ENCODE measurements at regions not wholly inside any gene's neighbourhood (a gene's known extent, or its start where the extent isn't known, plus 50 kb on each side); places are given as distances from the start of the nearest gene placed in this dataset.

DNA sequence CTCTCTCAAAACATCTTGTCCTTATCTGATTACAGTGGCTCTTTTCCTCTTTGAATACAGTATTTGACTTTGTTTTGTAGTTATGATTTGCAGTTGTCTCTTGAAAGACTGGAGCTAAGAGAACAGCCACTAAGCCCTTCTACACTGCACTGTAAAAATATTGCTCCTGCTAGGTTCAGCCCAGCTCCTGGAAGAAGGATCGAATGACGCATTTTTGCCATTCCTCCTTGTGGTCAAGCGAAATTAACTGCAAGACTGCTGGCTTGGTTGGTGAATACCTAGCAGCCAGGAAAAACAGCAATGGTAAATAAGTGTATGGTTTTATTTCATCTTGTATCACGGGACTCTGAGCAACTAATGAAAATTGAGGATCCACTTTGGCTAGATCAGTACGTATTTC lies 407.8 kb upstream of the CDH2 start:
- H3K4me1 ChIP-seq (ENCODE audit: control insufficient read depth, insufficient read depth, low read length): no peaks in the 10 kb centered on the region
- H3K36me3 ChIP-seq (ENCODE audit: control insufficient read depth, insufficient read depth, low read length): no peaks in the 10 kb centered on the region
- peak; percentile 11 for DNase-seq
- no peak overlapping the region for H3K4me3 ChIP-seq (ENCODE audit: low read length)
- WGBS (ENCODE audit: insufficient coverage): 68% methylated on average over 4 of the region's 5 CpGs
- H3K27ac ChIP-seq (ENCODE audit: low read length): no peak overlapping the region
- no peaks in the 10 kb centered on the region for H3K9me3 ChIP-seq (replicated peaks; ENCODE audit: control insufficient read depth, low read depth, low read length)
- H3K27me3 ChIP-seq (ENCODE audit: control insufficient read depth, insufficient read depth, low read length): no peaks in the 10 kb centered on the region

DNA sequence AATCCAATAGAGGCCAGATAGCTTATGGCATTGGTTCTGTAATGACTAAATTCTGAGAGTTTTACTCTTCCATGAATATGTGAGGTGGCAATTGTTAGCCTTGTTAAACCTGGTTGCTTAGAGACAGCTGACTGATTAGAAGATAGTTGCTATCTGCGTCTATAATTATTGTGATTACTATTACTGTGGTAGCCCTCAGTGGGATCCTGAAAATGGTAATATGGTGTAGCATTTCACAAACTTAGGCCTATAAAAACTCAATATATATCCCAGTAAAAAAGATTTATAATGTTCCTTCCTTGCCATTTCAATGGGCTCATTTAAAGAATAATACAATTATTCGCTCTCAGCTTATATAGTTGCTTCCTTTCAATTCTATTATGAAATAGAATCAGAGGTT lies 405.8 kb upstream of the CDH2 start:
- H3K4me1 ChIP-seq (ENCODE audit: control insufficient read depth, insufficient read depth, low read length): no peaks in the 10 kb centered on the region
- no CpG with 5 or more reads among the region's 2 CpGs for WGBS (ENCODE audit: insufficient coverage)
- H3K9me3 ChIP-seq (replicated peaks; ENCODE audit: control insufficient read depth, low read depth, low read length): no peaks in the 10 kb centered on the region
- H3K27me3 ChIP-seq (ENCODE audit: control insufficient read depth, insufficient read depth, low read length): no peaks in the 10 kb centered on the region
- DNase-seq: no peak
- H3K4me3 ChIP-seq (ENCODE audit: low read length): no peak overlapping the region
- H3K36me3 ChIP-seq (ENCODE audit: control insufficient read depth, insufficient read depth, low read length): no peaks in the 10 kb centered on the region
- H3K27ac ChIP-seq (ENCODE audit: low read length): no peak overlapping the region

DNA sequence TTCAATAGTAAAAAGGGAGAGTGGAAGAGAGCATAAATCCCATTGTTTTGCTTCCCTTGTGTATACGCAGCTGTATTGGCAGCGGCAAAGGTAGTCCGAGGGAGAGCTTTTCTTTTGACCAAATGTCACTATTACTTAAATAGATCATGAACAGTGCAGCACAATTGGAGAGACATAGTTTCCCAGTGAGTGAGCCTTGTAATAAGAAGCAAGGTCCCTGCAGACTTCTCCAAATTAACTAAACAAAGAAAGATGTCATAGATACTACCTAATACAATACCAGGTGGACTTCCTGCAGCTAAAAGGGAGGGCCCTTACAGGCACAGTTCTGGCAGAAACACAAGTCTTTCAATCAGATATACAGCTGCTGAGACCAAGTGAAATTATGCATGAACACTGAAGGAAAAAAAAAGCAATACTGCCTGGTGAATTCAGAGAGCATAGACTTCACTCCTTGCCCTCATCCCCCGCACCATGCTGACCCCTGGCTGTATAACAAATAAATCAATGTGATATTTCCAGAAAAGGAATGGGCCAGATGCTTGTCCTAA lies 404.7 kb upstream of the CDH2 start:
- Histone ChIP-seq H3K36me3 (ENCODE audit: control insufficient read depth, insufficient read depth, low read length) (no peaks in the 10 kb centered on the region), H3K27me3 (ENCODE audit: control insufficient read depth, insufficient read depth, low read length) (no peaks in the 10 kb centered on the region), H3K9me3 (replicated peaks; ENCODE audit: control insufficient read depth, low read depth, low read length) (no peaks in the 10 kb centered on the region), H3K27ac (ENCODE audit: low read length) (no peak overlapping the region), H3K4me3 (ENCODE audit: low read length) (no peak overlapping the region), H3K4me1 (ENCODE audit: control insufficient read depth, insufficient read depth, low read length) (no peaks in the 10 kb centered on the region)
- peak; percentile 87 for DNase-seq
- WGBS (ENCODE audit: insufficient coverage): 33% methylated on average over 1 of the region's 4 CpGs

DNA sequence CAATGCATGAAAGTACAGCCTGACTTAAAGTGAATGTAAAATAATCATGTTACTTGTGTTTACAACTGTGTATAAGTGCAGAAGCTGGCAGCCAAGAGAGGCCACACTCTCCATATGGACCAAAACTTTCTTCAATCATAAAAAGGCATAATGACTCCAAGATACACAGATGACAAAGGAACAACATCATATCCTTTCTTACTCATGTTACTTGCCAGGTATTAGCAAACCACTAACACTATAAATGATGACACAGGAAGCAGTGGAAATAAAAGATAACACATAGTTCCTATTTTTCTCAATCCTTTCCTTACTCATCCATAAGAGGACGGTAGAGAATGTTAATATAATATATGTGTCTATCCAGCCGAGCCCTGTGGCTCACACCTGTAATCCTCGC lies 400.0 kb upstream of the CDH2 start:
- no peaks in the 10 kb centered on the region for H3K9me3 ChIP-seq (replicated peaks; ENCODE audit: control insufficient read depth, low read depth, low read length)
- H3K36me3 ChIP-seq (ENCODE audit: control insufficient read depth, insufficient read depth, low read length): no peaks in the 10 kb centered on the region
- no peaks in the 10 kb centered on the region for H3K4me1 ChIP-seq (ENCODE audit: control insufficient read depth, insufficient read depth, low read length)
- H3K4me3 ChIP-seq (ENCODE audit: low read length): no peak overlapping the region
- WGBS (ENCODE audit: insufficient coverage): no CpG with 5 or more reads among the region's 3 CpGs
- H3K27me3 ChIP-seq (ENCODE audit: control insufficient read depth, insufficient read depth, low read length): no peaks in the 10 kb centered on the region
- H3K27ac ChIP-seq (ENCODE audit: low read length): no peak overlapping the region
- no peak for DNase-seq

DNA sequence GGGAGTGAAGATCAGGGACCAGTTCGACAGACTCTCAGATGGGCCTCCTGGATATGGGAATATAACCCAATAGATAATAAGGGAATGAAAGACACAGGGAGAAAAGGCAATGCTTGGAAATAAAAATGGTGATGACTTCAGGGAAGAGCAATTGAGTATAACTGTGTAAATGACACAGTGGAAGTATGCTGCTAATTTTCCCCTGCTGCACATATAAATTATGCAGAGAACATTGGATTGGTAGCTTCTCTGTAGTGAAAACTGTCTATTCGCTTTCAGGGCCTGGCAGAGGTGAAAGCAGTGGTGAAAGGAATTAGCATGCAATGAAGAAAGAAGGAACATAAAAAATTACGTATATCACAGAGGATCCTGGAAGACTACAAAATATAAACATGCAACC lies 398.2 kb upstream of the CDH2 start:
- Histone ChIP-seq H3K9me3 (replicated peaks; ENCODE audit: control insufficient read depth, low read depth, low read length) (no peaks in the 10 kb centered on the region), H3K4me3 (ENCODE audit: low read length) (no peak overlapping the region), H3K27ac (ENCODE audit: low read length) (no peak overlapping the region), H3K4me1 (ENCODE audit: control insufficient read depth, insufficient read depth, low read length) (no peaks in the 10 kb centered on the region), H3K36me3 (ENCODE audit: control insufficient read depth, insufficient read depth, low read length) (no peaks in the 10 kb centered on the region), H3K27me3 (ENCODE audit: control insufficient read depth, insufficient read depth, low read length) (no peaks in the 10 kb centered on the region)
- WGBS (ENCODE audit: insufficient coverage): 75% methylated on average over 1 of the region's 3 CpGs
- DNase-seq: no peak

DNA sequence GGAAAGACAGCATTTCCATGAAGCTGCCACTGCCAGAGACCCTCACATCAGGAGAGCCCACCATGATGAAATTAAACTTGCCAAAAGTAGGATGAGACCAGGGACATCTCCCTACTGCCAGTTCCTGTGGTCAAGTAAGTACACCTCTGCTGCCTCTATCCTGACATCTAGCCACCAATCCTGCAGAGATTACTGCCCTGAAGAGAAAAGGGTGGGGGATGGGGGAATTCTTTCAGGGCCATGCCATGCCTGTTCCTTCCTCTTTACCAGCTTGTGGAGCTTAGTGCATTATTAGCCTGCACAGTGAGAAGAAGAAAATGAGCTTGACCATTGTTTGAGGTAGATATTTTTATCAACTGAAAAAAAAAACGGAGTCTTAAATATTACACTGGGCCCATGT lies 397.2 kb upstream of the CDH2 start:
- H3K36me3 ChIP-seq (ENCODE audit: control insufficient read depth, insufficient read depth, low read length): no peaks in the 10 kb centered on the region

DNA sequence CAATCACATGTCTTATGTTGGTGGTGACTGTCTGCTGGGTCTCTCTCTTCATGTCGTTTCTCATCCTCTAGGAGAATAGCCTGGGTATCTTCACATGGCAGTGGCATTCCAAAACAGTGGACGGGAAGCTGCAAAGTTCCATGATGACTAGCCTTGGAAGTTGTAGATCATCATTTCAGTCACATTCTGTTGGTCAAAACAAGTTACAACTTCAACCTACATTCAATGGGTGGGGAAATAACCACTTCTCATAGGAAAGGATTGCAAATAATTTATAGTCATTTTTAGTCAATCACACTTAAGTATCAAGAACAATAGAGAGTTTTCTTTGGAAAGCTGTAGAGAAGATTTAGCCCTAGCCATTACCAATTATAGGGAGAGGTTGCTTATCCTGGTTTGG lies 395.0 kb upstream of the CDH2 start:
- DNase-seq: no peak
- no peak overlapping the region for H3K27ac ChIP-seq (ENCODE audit: low read length)
- H3K9me3 ChIP-seq (replicated peaks; ENCODE audit: control insufficient read depth, low read depth, low read length): no peaks in the 10 kb centered on the region
- H3K4me3 ChIP-seq (ENCODE audit: low read length): no peak overlapping the region
- H3K36me3 ChIP-seq (ENCODE audit: control insufficient read depth, insufficient read depth, low read length): no peaks in the 10 kb centered on the region
- H3K4me1 ChIP-seq (ENCODE audit: control insufficient read depth, insufficient read depth, low read length): no peaks in the 10 kb centered on the region
- no peaks in the 10 kb centered on the region for H3K27me3 ChIP-seq (ENCODE audit: control insufficient read depth, insufficient read depth, low read length)
- no CpG with 5 or more reads among the region's 2 CpGs for WGBS (ENCODE audit: insufficient coverage)

More for the DNA sequence above, 397.2 kb upstream of the CDH2 start:
- WGBS (ENCODE audit: insufficient coverage): no CpG with 5 or more reads among the region's 1 CpG
- no peak for DNase-seq
- H3K9me3 ChIP-seq (replicated peaks; ENCODE audit: control insufficient read depth, low read depth, low read length): no peaks in the 10 kb centered on the region
- no peaks in the 10 kb centered on the region for H3K27me3 ChIP-seq (ENCODE audit: control insufficient read depth, insufficient read depth, low read length)
- H3K27ac ChIP-seq (ENCODE audit: low read length): no peak overlapping the region
- H3K4me1 ChIP-seq (ENCODE audit: control insufficient read depth, insufficient read depth, low read length): no peaks in the 10 kb centered on the region
- H3K4me3 ChIP-seq (ENCODE audit: low read length): no peak overlapping the region

DNA sequence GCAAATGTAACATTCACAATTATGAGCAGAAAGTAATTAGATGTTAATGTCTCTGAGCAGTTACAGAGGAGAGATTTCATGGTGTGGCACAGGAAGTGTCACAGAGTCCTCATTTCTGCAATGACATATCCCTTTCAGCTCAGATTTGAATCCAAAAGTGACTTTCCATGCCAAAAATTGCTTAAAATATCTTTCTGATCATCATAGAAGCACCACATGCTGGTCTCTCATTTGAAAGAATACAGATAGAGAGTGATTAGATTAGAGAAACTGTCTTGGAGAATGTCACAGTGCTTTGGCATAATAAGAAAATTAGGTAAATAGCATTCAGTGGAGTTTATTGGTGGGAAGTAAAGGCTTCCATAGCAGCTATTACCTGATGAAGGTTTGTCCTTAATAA lies 383.4 kb upstream of the CDH2 start:
- Histone ChIP-seq H3K27ac (ENCODE audit: low read length) (no peak overlapping the region), H3K36me3 (ENCODE audit: control insufficient read depth, insufficient read depth, low read length) (no peaks in the 10 kb centered on the region), H3K9me3 (replicated peaks; ENCODE audit: control insufficient read depth, low read depth, low read length) (peaks cover 2% of the 10 kb centered on the region), H3K4me3 (ENCODE audit: low read length) (no peak overlapping the region), H3K27me3 (ENCODE audit: control insufficient read depth, insufficient read depth, low read length) (no peaks in the 10 kb centered on the region), H3K4me1 (ENCODE audit: control insufficient read depth, insufficient read depth, low read length) (no peaks in the 10 kb centered on the region)
- DNase-seq: no peak

DNA sequence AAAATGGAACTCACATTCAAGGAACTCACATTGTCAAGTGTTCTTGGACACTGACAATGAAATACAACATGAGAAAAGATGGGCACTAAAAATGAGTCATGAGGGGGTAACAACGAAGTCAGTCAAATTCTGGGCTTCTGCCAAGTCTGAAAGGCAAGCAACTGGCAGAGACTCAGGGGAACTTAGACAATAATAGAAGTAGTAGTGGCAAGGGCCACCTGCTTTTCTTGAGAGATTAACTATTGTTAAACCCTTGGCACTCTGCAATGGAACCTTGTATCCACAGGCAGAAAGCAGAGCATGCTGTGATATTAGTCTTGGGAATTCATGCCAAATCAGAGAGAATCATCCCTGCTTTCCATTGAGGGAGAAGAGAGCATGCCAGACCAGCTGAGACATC lies 382.6 kb upstream of the CDH2 start:
- Histone ChIP-seq H3K27me3 (ENCODE audit: control insufficient read depth, insufficient read depth, low read length) (no peaks in the 10 kb centered on the region), H3K4me3 (ENCODE audit: low read length) (no peak overlapping the region), H3K9me3 (replicated peaks; ENCODE audit: control insufficient read depth, low read depth, low read length) (peaks cover 2% of the 10 kb centered on the region), H3K36me3 (ENCODE audit: control insufficient read depth, insufficient read depth, low read length) (no peaks in the 10 kb centered on the region), H3K27ac (ENCODE audit: low read length) (no peak overlapping the region), H3K4me1 (ENCODE audit: control insufficient read depth, insufficient read depth, low read length) (no peaks in the 10 kb centered on the region)
- 56% methylated on average over 1 of the region's 1 CpG for WGBS (ENCODE audit: insufficient coverage)
- no peak for DNase-seq

DNA sequence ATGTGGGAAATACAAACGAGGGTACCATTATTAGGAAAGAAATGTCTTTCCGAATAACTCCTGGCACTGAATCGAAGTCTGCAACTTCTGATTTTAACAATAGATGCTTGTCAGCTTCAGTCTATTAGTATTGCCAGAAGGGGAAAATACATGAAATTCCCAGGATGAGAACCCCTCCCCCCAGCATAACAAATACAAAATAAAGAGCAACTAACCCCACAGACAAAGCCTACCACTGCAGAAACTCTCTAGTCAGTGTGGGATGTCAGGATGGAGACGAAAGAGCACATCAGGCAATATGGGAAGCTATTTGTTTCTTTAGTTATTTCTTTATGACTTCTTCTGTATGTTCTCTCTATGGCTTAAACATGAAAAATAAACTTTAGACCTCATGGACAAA lies 365.0 kb upstream of the CDH2 start:
- DNase-seq: peak; percentile 61
- H3K4me3 ChIP-seq (ENCODE audit: low read length): no peak overlapping the region
- no CpG with 5 or more reads among the region's 4 CpGs for WGBS (ENCODE audit: insufficient coverage)
- no peaks in the 10 kb centered on the region for H3K27me3 ChIP-seq (ENCODE audit: control insufficient read depth, insufficient read depth, low read length)
- no peaks in the 10 kb centered on the region for H3K9me3 ChIP-seq (replicated peaks; ENCODE audit: control insufficient read depth, low read depth, low read length)
- peak overlapping the region; percentile 51 for H3K27ac ChIP-seq (ENCODE audit: low read length)
- H3K4me1 ChIP-seq (ENCODE audit: control insufficient read depth, insufficient read depth, low read length): peaks cover 3% of the 10 kb centered on the region
- no peaks in the 10 kb centered on the region for H3K36me3 ChIP-seq (ENCODE audit: control insufficient read depth, insufficient read depth, low read length)

DNA sequence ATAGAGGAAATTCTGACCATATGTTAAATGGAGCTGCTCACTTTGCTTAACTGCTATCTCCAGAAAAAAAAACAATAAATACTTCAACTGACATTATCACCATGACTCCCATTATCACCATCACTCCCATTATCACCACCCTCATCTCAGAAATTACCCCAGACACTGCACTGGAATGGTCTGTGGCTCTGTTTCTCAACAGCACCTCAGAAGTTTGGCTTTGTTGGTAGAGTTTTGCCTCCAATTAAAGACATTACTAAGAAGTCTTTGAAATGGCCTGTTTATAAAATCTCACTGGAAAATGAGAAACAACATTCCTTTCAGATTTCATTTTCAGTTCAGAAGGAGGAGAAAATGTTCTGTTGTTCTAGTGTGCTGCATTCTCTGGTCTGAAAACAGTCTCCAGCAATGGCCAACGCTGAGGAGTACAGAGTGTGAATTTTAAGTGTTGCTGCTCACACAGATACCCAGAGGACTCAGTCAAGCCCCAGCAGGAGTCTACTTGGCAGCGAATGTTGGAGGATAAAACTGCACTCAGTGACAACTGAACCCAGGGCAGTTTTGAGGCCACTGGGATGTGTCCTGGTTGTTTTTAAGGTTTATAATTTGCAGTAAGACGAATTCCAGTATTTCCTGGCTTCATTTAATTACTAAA lies 364.5 kb upstream of the CDH2 start:
- H3K9me3 ChIP-seq (replicated peaks; ENCODE audit: control insufficient read depth, low read depth, low read length): no peaks in the 10 kb centered on the region
- H3K36me3 ChIP-seq (ENCODE audit: control insufficient read depth, insufficient read depth, low read length): no peaks in the 10 kb centered on the region
- peak; percentile 51 for DNase-seq
- H3K4me1 ChIP-seq (ENCODE audit: control insufficient read depth, insufficient read depth, low read length): peaks cover 3% of the 10 kb centered on the region
- WGBS (ENCODE audit: insufficient coverage): 6% methylated on average over 2 of the region's 3 CpGs
- H3K4me3 ChIP-seq (ENCODE audit: low read length): no peak overlapping the region
- no peaks in the 10 kb centered on the region for H3K27me3 ChIP-seq (ENCODE audit: control insufficient read depth, insufficient read depth, low read length)
- peak overlapping the region; percentile 51 for H3K27ac ChIP-seq (ENCODE audit: low read length)

All from muscle of leg (tissue), 3 donors.